C4-2B (cell line): ENCODE measurements at regions not wholly inside any gene's neighbourhood (a gene's known extent, or its start where the extent isn't known, plus 50 kb on each side); places are given as distances from the start of the nearest gene placed in this dataset.

Experiments
- ZFX ChIP-seq: fragments of 450-650 bp; IDR thresholded peaks from 2 replicates; pipeline ENCODE4 v1.6.1; 2017
- TF ChIP-seq, protein P1 (sequence below): fragments of 450-650 bp; conservative IDR thresholded peaks from 2 replicates; pipeline ENCODE4 v1.5.1; 2017; ENCODE audit warnings: mild to moderate bottlenecking

DNA sequence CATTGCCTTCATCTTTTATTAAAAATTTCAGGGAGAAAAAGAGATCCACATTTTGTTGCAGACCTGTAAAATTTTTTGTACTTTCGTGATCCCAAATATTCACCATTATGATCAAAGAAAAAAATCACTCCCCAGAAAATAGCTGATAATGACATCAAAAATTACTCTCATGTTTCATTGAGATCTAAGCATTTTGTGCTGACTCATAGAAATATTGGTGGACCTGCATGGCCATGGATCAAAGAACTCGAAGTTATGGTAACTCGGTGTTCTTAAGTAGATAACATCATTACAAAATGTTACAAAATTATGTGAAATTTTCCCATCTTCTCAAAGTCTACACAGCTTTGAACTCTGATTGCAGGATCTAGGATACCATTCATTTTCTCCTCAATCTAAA is 135.8 kb downstream of the PTGER3 start:
- TF ChIP-seq, protein P1, sequence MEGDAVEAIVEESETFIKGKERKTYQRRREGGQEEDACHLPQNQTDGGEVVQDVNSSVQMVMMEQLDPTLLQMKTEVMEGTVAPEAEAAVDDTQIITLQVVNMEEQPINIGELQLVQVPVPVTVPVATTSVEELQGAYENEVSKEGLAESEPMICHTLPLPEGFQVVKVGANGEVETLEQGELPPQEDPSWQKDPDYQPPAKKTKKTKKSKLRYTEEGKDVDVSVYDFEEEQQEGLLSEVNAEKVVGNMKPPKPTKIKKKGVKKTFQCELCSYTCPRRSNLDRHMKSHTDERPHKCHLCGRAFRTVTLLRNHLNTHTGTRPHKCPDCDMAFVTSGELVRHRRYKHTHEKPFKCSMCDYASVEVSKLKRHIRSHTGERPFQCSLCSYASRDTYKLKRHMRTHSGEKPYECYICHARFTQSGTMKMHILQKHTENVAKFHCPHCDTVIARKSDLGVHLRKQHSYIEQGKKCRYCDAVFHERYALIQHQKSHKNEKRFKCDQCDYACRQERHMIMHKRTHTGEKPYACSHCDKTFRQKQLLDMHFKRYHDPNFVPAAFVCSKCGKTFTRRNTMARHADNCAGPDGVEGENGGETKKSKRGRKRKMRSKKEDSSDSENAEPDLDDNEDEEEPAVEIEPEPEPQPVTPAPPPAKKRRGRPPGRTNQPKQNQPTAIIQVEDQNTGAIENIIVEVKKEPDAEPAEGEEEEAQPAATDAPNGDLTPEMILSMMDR: no peak
- TF ChIP-seq ZFX: no peak
